ENCODE measurements at regions not wholly inside any gene's neighbourhood (a gene's known extent, or its start where the extent isn't known, plus 50 kb on each side); places are given as distances from the start of the nearest gene placed in this dataset.

- TF ChIP-seq CTCF (IDR thresholded peaks at IDR 0.05) (no peak), USF2 (IDR thresholded peaks at IDR 0.05; ENCODE audit: borderline replicate concordance, low read depth, low read length) (no peak)
Measured at GRCh38 chr16:61364990-61365389, 671.2 kb downstream of the CDH8 start.

All from SK-N-SH (cell line).